Lung microvascular endothelial cell (primary cell): ENCODE measurements at regions not wholly inside any gene's neighbourhood (a gene's known extent, or its start where the extent isn't known, plus 50 kb on each side); places are given as distances from the start of the nearest gene placed in this dataset.
"Not testable (repeated sequence)": the region's sequence is repeated elsewhere in the genome, so short reads cannot be mapped to it uniquely, and the experiment has no call there.

Source experiments
- DNase-seq, 2 donors: peaks; one replicate each; pipeline versions ENCODE4 v3.0.0 to v3.0.0-alpha.2; 2010; ENCODE audit warnings: low read depth in 2 of 2

- peak in 1 of 2 donors; percentile 11 for DNase-seq
Observed at GRCh38 chr10:25076506-25077177, 60.2 kb downstream of the THNSL1 start.

GRCh38 chr10:25078658-25079431, 62.4 kb downstream of the THNSL1 start:
- DNase-seq, result no peak

DNA sequence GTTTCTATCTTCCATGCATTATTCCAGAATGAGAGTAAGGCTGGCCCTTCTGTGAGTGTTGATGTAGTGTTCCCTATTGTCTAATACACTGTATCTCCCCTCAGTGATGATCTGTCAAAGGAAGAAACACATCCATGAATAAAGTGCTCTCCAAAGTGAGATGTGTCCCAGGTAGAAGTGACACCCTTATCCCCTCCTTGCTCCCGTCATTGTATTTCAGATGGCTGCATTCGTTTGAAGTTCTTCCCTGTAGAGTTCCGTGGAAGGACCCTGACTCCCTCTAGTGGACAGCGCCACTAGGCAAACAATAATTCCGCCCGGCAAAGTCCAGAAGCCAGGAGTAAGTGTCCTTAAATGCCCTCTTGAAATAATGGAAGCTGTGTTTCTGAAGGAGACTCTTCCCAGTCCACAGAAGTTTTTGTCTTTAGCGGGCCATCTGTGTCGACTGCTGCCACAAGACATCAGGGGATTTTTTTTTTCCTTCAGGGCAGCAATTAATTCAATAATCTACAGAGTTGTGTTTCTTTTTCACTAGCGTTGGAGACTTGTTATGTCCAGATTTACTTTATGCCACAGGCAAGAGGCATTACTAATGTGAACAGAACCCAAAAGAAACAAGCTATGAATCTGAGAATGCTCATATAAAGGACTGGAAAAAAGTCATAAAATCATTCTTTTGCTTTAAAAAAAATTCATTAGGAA, 64.6 kb downstream of the THNSL1 start:
- peak; percentile 85 to 87 for DNase-seq

GRCh38 chr10:25082276-25083204, 66.1 kb downstream of the THNSL1 start:
- no peak for DNase-seq

- no peak for DNase-seq
Observed at GRCh38 chr10:25083546-25084111, 67.2 kb downstream of the THNSL1 start.

GRCh38 chr10:25084447-25084846, 68.0 kb downstream of the THNSL1 start:
- no peak for DNase-seq

GRCh38 chr10:25094590-25094989, 78.2 kb downstream of the THNSL1 start:
- no peak for DNase-seq

DNA sequence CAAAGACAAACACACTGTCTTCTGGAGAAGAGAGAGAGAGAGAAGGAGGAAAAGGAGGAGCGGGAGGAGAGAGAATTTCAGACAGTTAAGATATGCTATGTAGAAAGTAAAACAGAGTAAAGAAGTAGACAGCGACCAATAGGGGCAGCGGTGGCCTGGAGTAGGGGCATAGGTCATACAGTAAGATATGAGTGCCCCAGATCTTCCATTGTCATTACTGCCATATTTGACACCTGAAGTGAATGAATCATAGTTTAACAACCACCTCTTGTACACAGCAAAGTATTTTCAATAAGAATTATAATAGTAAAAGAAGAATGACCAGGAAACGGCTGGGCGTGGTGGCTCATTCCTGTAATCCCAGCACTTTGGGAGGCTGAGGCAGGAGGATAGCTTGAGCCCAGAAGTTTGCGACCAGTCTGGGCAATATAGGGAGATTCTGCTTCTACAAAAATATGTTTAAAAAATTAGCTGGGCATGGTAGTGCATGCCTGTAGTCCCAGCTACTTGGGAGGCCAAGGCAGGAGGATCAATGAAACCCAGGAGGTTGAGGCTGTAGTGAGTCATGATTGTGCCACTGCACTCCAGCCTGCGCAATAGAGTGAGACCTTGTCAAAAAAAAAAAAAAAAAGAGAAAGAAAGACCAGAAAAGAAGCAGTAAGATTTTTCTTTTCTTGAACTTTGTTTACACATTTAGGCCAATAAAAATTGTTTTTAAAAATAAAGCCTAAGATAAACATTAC, 77.0 kb upstream of the GPR158 start:
- DNase-seq, result no peak

GRCh38 chr10:25100141-25100540, 74.7 kb upstream of the GPR158 start:
- no peak for DNase-seq

DNA sequence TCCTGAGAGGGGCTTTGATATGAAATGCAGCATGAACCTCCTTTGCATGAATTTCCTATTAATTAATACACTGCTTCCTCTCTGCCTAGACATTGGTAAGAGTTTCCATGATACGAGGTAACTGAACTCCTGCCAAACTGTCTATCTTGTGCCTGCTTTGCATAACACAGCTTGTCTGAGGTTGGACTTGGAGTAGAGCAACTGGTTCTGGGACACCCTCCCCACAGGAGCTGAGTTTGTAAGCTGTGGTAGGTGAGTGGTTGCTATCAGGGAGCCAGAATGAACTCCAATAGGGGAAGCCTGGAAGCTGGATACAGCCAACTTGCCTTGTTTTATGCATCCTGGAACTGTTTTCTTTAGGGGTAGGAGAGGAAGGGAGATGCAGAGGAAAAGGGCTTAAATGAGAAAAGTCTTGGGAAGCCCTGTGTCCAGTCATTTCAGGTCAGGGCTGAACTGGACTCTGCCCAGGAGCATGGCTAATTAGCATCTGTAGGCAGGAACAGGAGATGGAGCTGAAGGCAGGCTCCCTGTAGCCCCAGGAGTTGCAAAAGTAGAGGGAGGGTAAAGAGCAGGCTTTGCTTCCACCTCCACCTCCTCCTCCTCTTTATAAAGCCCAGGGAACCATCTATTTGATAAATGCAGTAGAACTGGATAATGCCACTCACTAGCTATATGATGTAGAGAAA, 73.2 kb upstream of the GPR158 start:
- peak in 1 of 2 donors; percentile 16 for DNase-seq

GRCh38 chr10:25102147-25102822, 72.5 kb upstream of the GPR158 start:
- DNase-seq, result no peak

DNA sequence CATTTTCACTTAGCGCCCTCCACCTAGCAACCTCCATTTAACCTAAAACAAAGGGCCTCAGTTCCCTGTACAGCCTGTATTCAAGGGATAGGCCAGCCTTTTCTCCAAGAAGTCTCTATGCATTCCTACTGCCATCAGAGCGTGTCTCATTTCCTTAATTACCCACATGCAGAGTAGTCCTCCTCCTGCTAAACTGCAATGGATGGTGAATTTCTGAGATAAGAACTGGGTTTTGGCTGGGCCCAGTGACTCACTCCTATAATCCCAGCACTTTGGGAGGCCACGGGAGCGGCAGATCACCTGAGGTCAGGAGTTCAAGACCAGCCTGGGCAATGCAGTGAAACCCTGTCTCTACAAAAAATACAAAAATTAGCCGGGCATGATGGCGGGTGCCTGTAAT, 71.1 kb upstream of the GPR158 start:
- no peak for DNase-seq

GRCh38 chr10:25104441-25104840, 70.4 kb upstream of the GPR158 start:
- DNase-seq, result no peak

- DNase-seq, result no peak
Observed at GRCh38 chr10:25105262-25105661, 69.5 kb upstream of the GPR158 start.

DNA sequence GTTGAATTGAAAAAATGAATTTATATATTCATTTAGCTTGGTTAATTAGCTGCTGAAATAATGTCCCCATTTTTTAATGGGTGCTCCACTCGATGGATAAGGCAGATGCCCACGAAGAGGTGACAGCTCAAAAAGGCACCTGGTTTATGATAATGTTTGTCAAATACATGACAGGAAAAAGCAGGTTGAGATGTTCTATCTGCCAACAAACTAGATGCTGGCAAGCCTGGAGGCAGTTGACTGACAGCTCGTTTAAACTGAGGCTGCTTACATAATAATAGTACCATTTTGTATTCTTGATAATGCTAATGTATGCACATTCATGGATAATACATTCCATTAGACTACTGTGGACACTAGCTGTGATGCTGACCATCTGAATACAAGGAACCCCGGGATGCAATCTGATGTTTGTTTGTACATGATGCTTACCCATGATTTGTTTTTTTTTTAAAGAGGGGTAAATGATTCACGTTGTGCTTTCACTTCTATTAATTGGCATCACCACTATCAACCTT, 69.0 kb upstream of the GPR158 start:
- DNase-seq, result no peak

- no peak for DNase-seq
Observed at GRCh38 chr10:25107756-25108155, 67.0 kb upstream of the GPR158 start.

DNA sequence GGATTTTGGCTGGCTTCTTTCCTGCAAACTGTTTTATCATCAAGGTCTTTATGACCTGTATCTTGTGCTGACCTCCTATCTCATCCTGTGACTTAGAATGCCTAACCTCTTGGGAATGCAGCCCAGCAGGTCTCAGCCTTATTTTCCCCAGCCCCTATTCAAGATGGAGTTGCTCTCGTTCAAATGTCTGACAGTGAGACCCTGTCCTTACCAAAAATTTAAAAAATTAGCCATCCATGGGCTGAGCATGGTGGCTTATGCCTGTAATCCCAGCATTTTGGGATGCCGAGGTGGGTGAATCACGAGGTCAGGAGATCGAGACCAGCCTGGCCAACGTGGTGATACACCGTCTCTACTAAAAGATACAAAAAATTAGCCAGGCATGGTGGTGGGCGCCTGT, 64.9 kb upstream of the GPR158 start:
- not testable (repeated sequence) for DNase-seq

GRCh38 chr10:25112016-25112415, 62.8 kb upstream of the GPR158 start:
- no peak for DNase-seq
